Stimulated activated naive B cell treated with anti-CD40 and anti-IgM and Interleukin-4, amounts not matched to agents 10 μg/mL and 1 μg/mL and 100 μg/mL, for 72 hours (primary cell): ENCODE measurements at regions not wholly inside any gene's neighbourhood (a gene's known extent, or its start where the extent isn't known, plus 50 kb on each side); places are given as distances from the start of the nearest gene placed in this dataset.

Experiments
- ATAC-seq, 2 donors: fragments of 150-1000 bp; cut with Tn5 transposase; replicated peaks; 2 replicates each; pipeline ENCODE4 v1.10.0; 2021; ENCODE audit warnings: moderate library complexity in 1 of 2
- DNase-seq: peaks from one replicate; pipeline ENCODE4 v3.0.0; 2021
- H3K27ac Mint-ChIP-seq: one replicate; pipeline ENCODE4 v1.8.0; 2022; ENCODE audit warnings: mild to moderate bottlenecking, mixed read lengths
- H3K27me3 Mint-ChIP-seq, 2 donors: one replicate each; pipeline ENCODE4 v1.8.0; 2022; ENCODE audit warnings: mixed read lengths in 2 of 2
- H3K36me3 Mint-ChIP-seq, 2 donors: one replicate each; pipeline ENCODE4 v1.8.0; 2022; ENCODE audit warnings: mixed read lengths in 2 of 2, mild to moderate bottlenecking in 1 of 2
- H3K4me1 Mint-ChIP-seq, 2 donors: one replicate each; pipeline ENCODE4 v1.8.0; 2022; ENCODE audit warnings: mixed read lengths in 2 of 2, mild to moderate bottlenecking in 1 of 2
- H3K4me3 Mint-ChIP-seq, 2 donors: one replicate each; pipeline ENCODE4 v1.8.0; 2022; ENCODE audit warnings: mild to moderate bottlenecking in 2 of 2, mixed read lengths in 2 of 2, moderate library complexity in 1 of 2
- H3K9me3 Mint-ChIP-seq, 2 donors: one replicate each; pipeline ENCODE4 v1.8.0; 2022; ENCODE audit warnings: mixed read lengths in 2 of 2, mild to moderate bottlenecking in 1 of 2

DNA sequence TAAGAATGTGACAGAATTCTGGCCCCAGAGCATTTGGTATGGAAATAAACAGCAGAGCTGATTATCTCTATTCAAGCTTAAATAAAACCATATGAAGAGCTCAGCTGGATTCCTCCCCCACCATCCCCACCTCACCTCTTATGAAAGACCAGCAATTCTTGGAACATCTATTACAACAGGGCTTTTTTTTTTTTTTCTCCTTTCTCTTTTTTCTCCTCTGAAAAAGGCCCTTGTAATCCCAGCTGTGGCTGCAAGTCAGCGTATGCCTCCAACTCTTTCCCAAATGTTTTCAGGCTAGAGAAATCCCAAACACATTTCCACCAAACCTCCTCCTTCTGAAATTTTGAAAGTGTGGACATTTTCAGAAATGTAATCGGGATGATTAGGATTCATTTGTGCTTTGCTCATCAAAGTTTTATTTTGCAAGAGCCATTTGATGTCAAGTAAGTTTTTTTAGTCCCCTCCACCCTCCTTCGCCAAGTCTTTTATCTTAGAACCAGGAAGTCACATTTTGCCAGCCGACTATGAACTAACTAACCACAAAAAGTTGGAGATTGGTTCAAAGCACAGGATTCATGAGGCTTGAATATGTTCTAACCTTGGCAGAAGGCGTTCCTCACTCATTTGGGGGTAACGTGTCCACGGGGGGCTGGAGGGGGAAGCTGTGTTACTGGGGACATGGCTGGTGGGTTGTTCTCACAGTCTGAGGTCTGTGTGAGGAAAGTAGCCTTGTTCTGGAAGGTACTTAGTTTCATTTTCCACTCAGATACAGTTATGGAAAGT, 142.0 kb upstream of the PDZRN3 start:
- Mint-ChIP-seq H3K9me3 (peaks cover 1 to 7% of the 10 kb centered on the region in 2 donors), H3K36me3 (no peaks in the 10 kb centered on the region), H3K4me1 (no peaks in the 10 kb centered on the region), H3K27ac (no peak overlapping the region), H3K27me3 (no peaks in the 10 kb centered on the region), H3K4me3 (no peak overlapping the region)
- ATAC-seq (no peak), DNase-seq (no peak)

DNA sequence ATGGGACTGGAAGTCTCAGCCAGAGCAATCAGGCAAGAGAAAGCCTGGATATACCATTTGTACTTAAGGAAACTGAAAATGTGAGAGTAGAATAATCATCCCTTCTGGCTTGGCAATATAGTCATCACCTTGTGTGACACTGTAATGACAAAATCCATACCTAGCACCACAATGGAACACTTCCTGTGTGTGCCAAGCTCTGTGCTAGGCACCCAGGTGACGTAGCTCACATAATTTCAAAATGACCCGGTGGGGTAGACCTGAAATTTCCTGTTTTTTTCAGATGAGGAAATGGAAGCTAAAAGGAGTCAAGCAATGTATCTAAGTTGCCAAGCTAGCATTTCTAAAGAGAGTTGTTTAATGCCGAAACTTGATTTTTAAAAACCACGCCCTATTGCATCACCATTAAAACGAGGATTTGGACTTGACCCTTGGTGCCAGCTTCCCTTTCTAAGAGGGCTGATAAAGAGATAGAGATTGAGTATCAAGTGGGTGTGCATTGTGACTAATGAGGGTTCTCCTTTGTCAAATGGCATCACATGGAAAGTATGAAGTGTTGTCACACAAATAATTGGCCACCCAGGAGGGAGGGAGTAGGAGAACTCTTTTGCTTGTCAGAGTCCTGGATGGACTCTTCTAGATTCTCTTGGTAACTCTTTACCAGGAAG, 141.3 kb upstream of the PDZRN3 start:
- H3K9me3 Mint-ChIP-seq, result peaks cover 1 to 7% of the 10 kb centered on the region in 2 donors
- no peak for DNase-seq
- H3K4me3 Mint-ChIP-seq, result no peak overlapping the region
- no peaks in the 10 kb centered on the region for H3K27me3 Mint-ChIP-seq
- no peak overlapping the region for H3K27ac Mint-ChIP-seq
- no peak for ATAC-seq
- H3K36me3 Mint-ChIP-seq, result no peaks in the 10 kb centered on the region
- no peaks in the 10 kb centered on the region for H3K4me1 Mint-ChIP-seq

DNA sequence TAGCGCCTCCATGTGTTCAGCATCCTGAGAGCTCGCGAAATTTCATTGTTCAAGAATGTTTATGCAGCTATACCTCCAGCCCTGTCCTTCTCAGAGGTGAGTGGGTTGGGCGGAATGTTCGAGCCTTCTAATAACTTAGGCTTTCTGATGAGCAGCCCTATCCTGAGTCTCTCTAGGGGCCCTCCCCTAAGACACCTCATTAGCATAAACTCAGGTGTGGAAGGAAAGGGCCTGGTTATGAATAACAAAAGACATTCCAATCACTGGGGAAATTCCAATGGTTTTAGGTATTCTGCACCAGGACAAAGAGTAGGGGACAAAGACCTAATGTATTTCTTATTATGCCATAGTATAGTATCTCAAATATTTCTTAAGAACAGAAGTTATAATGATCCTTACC, 138.1 kb upstream of the PDZRN3 start:
- ATAC-seq (no peak), DNase-seq (no peak)
- Mint-ChIP-seq H3K4me3 (no peak overlapping the region), H3K9me3 (peaks cover 1 to 7% of the 10 kb centered on the region in 2 donors), H3K4me1 (no peaks in the 10 kb centered on the region), H3K27me3 (no peaks in the 10 kb centered on the region), H3K36me3 (no peaks in the 10 kb centered on the region), H3K27ac (no peak overlapping the region)

DNA sequence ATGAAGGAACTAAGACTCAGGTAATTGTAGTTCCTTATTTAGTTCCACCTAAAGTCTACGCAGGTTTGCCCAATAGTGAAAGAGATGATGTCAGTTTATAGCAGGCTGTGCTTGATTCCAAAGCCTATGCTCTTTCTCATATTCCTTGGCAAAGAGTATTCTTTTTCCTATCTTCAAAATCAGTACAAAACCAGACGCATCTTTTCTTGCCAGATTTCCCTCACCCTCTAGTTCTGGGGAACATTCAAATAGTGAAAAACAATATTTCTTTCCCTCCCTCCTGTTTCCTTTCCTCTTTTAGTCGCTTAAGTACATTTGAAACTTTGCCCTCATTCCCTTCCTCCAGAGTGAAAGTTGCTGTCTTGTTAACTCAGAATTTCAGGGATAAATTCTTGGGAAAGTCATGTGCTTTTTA, 134.6 kb upstream of the PDZRN3 start:
- Mint-ChIP-seq H3K9me3 (peaks cover 2 to 9% of the 10 kb centered on the region in 2 donors), H3K27ac (no peak overlapping the region), H3K27me3 (no peaks in the 10 kb centered on the region), H3K36me3 (no peaks in the 10 kb centered on the region), H3K4me1 (no peaks in the 10 kb centered on the region), H3K4me3 (no peak overlapping the region)
- no peak for DNase-seq
- ATAC-seq, result no peak

DNA sequence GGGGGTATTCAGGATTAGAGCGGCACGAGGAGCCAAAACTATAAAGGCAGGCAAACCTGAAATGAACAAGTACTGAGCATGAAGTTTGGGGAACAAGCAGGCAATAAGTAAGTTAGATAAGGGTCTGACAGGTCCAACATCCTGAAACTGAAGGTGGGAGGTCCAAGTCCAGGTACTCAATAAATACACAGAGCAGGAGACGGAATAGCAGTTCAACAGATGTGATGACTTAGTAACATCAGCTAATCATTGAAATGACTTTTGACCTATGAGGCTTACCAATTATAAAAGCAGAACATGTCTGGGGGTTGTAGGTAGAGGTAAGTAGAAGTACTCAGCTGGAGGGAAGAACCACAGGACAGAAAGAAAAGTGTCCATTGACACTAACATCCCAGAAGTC, 132.8 kb upstream of the PDZRN3 start:
- H3K9me3 Mint-ChIP-seq, result peaks cover 2 to 4% of the 10 kb centered on the region in 2 donors
- no peaks in the 10 kb centered on the region for H3K27me3 Mint-ChIP-seq
- H3K27ac Mint-ChIP-seq, result no peak overlapping the region
- no peaks in the 10 kb centered on the region for H3K4me1 Mint-ChIP-seq
- ATAC-seq (no peak), DNase-seq (no peak)
- H3K36me3 Mint-ChIP-seq, result no peaks in the 10 kb centered on the region
- H3K4me3 Mint-ChIP-seq, result no peak overlapping the region

DNA sequence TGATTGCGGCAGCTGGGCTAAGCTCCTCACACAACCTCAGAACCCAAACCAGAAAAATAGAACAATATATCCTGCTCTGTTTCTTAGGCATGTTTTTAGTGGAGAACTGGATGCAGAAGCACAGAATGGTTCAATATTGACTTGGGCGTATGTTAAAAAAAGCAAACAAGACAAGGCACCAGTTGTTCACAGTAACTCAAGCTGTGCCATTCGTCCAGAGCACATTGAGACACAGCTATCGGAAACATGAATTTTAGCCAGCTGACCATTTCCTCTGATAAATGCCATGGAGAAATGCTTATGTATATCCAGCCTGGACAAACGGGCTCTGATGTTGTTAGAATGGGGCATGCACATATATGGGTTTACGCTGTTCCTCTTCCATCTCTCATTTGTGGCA, 129.2 kb upstream of the PDZRN3 start:
- Mint-ChIP-seq H3K27ac (no peak overlapping the region), H3K27me3 (no peaks in the 10 kb centered on the region), H3K36me3 (no peaks in the 10 kb centered on the region), H3K4me1 (no peaks in the 10 kb centered on the region), H3K9me3 (peaks cover 2 to 4% of the 10 kb centered on the region in 2 donors), H3K4me3 (no peak overlapping the region)
- DNase-seq, result no peak
- ATAC-seq, result no peak

DNA sequence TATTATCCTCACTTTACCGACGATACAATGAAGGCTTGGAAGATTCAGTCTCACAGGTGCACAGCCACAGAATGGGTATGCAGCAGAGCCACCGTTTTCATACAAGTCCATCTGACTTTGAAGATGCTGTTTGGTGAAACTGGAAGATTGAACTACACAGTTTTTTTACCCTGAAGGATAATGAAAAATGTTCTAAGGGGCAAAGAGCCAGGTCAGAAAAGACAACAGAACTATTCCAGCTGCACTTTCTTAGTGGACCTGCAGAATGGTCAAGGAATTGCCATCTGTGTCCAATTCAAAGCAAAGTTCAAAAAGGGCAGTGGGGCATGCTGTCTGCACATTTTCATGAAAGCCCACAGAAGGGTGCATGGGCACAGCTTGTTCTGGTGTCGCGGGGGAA, 127.6 kb upstream of the PDZRN3 start:
- H3K27ac Mint-ChIP-seq, result no peak overlapping the region
- H3K27me3 Mint-ChIP-seq, result no peaks in the 10 kb centered on the region
- H3K4me3 Mint-ChIP-seq, result no peak overlapping the region
- H3K9me3 Mint-ChIP-seq, result peaks cover 2 to 4% of the 10 kb centered on the region in 2 donors
- H3K36me3 Mint-ChIP-seq, result no peaks in the 10 kb centered on the region
- H3K4me1 Mint-ChIP-seq, result no peaks in the 10 kb centered on the region
- ATAC-seq (no peak), DNase-seq (no peak)

DNA sequence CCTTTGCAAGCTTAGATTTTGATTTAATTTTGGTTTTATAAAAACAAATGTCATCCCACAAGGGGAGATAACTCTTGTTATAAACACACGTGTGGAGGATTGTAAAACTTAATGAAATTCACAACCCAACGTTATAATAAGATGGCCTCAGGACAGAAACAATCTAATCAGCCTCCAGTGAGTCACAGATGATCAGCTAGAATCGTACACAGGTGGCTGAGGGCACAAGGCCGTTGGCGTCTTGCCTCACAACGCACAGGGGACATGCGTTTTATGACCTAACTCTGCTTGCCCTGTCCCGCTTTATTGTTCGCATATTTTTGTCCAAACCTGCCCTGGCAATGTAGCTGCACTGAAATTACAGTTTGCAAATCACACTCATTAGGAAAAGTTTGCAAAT, 121.9 kb upstream of the PDZRN3 start:
- no peaks in the 10 kb centered on the region for H3K4me1 Mint-ChIP-seq
- H3K9me3 Mint-ChIP-seq, result no peaks in the 10 kb centered on the region
- H3K27me3 Mint-ChIP-seq, result no peaks in the 10 kb centered on the region
- DNase-seq (no peak), ATAC-seq (no peak)
- H3K27ac Mint-ChIP-seq, result no peak overlapping the region
- H3K36me3 Mint-ChIP-seq, result no peaks in the 10 kb centered on the region
- H3K4me3 Mint-ChIP-seq, result no peak overlapping the region

DNA sequence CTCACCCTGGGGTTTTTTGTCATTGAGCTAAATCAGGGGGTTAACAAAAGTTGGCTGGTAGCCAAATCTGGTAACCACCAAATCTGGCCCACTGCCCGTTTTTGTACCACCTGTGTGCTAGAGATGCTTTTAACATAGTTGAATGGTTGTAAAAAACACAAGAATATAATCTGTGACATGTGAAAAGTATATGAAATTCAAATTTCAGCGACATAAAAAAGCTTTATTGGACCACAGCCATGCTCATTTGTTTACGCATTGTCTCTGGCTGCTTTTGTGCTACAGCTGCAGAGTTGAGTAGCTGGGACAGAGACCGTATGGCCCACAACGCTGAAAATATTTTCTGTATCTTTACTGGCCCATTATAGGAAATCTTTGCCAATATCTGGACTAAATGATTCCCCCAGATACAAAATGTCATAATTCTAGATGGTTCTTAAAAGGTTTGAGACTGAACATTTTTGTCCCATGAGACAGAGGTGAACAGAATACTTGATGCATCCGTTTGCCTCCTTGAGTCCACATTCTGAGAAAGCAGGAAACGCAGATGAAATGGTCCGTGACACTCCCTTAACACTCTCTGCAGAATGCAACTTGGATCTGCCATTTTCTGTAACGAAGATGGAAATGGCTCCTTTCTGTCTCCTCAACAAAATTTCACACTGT, 120.9 kb upstream of the PDZRN3 start:
- no peaks in the 10 kb centered on the region for H3K27me3 Mint-ChIP-seq
- no peaks in the 10 kb centered on the region for H3K9me3 Mint-ChIP-seq
- H3K4me3 Mint-ChIP-seq, result no peak overlapping the region
- no peak for ATAC-seq
- no peak overlapping the region for H3K27ac Mint-ChIP-seq
- H3K4me1 Mint-ChIP-seq, result no peaks in the 10 kb centered on the region
- DNase-seq, result no peak
- H3K36me3 Mint-ChIP-seq, result no peaks in the 10 kb centered on the region

DNA sequence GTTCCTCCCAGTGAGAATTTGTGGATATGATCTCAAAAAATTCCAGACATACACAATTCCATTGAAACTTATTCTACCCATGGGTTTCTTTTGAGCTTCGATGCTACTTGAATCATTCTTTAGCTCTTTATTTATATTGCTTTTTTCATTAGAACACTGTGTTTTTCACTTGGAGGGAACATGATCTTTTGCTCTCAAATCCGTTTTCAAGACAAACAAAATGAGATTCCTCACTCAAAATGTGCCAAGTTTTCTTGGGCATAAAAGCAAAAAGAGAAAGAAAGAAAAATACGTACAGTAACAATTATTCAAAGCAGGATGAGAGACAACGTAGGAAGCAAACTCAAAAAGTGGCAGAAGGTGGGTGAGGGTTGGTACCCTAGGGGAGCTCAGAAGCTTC, 118.8 kb upstream of the PDZRN3 start:
- H3K4me3 Mint-ChIP-seq, result no peak overlapping the region
- H3K4me1 Mint-ChIP-seq, result no peaks in the 10 kb centered on the region
- H3K27me3 Mint-ChIP-seq, result no peaks in the 10 kb centered on the region
- H3K27ac Mint-ChIP-seq, result no peak overlapping the region
- ATAC-seq (no peak), DNase-seq (no peak)
- H3K9me3 Mint-ChIP-seq, result no peaks in the 10 kb centered on the region
- no peaks in the 10 kb centered on the region for H3K36me3 Mint-ChIP-seq

DNA sequence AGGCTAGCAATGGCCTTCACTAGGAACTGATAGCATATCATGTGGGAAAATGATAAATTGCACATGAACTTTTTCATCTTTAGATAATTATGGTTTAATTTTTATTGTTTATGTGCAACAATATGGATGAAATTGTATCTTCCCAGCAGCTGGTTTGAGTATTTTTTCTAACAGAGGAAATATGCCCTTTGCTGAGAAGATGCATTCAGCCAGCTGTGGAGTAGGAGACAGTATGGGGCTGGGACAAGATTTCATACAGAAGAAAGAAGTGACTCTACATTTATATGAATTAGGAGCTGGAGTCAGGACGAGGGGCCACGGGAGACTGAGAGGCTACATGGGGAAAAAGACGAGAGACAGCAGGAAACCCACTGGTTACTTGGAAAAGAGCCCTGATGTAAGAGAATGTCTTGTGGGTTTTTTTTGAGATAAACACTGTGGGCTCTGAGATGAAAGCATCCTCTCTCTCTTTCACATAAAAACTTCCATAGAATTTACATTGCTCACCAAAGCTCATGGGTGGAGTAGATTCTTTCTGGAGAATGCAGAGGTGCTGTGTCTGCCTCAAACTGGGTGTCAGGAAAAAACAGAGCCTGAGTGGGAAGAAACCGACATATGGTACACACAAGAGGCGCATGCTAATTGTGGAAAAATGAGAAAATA, 115.2 kb upstream of the PDZRN3 start:
- no peak for ATAC-seq
- DNase-seq, result no peak
- Mint-ChIP-seq H3K9me3 (peaks cover 0 to 2% of the 10 kb centered on the region in 2 donors), H3K4me3 (no peak overlapping the region), H3K4me1 (no peaks in the 10 kb centered on the region), H3K27ac (no peak overlapping the region), H3K27me3 (no peaks in the 10 kb centered on the region), H3K36me3 (no peaks in the 10 kb centered on the region)

DNA sequence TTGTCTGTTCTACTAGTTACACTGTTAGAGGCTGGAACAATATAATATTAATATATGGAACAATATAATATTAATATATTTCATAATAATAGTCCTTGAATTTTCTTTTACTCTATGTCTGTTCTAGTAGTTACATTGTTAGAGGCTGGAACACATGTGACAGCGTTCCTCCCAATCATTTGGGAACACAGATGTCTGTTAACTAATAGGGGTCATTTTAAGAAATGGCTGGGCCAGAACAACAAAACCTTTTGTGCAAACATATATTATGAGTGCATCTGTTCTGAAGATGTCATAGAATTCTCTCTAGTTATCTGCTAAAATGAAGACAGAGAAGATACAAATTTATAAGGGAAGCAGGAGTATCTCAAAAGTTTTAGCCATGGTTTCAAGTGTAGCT, 114.0 kb upstream of the PDZRN3 start:
- no peak overlapping the region for H3K27ac Mint-ChIP-seq
- H3K27me3 Mint-ChIP-seq, result no peaks in the 10 kb centered on the region
- no peak overlapping the region for H3K4me3 Mint-ChIP-seq
- H3K9me3 Mint-ChIP-seq, result peaks cover 0 to 2% of the 10 kb centered on the region in 2 donors
- H3K4me1 Mint-ChIP-seq, result no peaks in the 10 kb centered on the region
- no peak for DNase-seq
- no peak for ATAC-seq
- no peaks in the 10 kb centered on the region for H3K36me3 Mint-ChIP-seq

DNA sequence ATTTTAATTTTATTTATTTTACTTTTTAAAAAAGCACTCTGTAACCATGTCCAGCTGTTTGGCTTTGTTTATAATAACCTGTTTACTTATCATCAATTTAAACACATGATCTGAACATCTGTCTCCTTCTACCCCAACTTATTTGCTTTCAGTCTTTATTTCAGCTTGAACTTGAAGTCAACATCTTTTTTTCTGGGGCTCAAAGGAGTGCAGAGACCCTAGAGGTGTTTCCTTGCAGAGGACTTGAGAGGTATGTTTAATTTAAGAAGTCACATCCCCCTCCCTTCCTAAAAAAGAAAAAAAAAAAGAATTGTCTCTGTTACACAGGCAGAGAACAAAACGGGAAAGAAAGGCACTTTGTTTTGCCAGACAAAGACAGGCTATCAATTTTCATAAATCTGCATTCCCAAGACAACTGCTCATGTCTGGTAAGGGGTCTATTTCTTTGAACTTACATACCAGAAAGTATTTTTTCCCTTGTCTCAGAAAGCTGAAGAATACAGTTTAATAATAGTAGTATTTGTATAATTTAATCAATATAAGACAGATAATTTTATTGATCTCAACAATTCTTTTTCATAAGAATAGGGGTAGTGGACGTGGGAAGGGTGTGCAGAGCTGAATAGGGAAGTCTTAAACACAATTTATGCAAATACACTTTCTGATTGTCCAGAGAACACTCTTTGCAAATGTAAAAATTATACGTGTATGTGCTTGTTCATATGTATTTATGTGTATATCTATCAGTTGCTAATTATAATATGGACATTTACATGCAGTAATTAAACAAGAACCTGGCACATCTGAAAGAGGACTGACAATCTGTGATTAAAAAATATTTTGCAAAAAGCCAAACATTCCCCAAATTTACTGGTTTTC, 109.7 kb upstream of the PDZRN3 start:
- H3K9me3 Mint-ChIP-seq, result peaks cover 0 to 4% of the 10 kb centered on the region in 2 donors
- no peak for ATAC-seq
- H3K4me3 Mint-ChIP-seq, result no peak overlapping the region
- H3K27ac Mint-ChIP-seq, result no peak overlapping the region
- no peaks in the 10 kb centered on the region for H3K36me3 Mint-ChIP-seq
- H3K27me3 Mint-ChIP-seq, result no peaks in the 10 kb centered on the region
- no peaks in the 10 kb centered on the region for H3K4me1 Mint-ChIP-seq
- DNase-seq, result no peak

DNA sequence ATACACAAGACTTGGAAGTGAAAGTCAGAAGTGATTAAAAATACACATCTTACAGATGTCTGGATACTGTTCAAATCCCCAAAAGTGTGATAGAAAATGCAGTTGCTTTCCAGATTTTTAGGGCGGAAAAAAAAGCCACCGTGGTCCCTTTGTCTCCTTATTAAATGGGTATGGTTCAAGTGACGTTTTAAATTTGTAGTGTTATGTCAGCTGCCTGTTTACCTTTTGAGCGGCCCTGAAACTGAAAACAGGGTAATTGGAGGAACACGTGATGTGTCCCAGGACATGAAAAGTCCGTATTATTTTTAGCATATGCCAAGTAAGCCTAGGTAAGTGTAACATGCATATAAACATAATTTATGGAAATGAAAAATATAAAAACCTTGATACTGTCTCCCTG, 109.0 kb upstream of the PDZRN3 start:
- DNase-seq (no peak), ATAC-seq (no peak)
- Mint-ChIP-seq H3K4me3 (no peak overlapping the region), H3K4me1 (no peaks in the 10 kb centered on the region), H3K9me3 (peaks cover 0 to 4% of the 10 kb centered on the region in 2 donors), H3K36me3 (no peaks in the 10 kb centered on the region), H3K27me3 (no peaks in the 10 kb centered on the region), H3K27ac (no peak overlapping the region)
